GM18517 (cell line): ENCODE measurements at regions not wholly inside any gene's neighbourhood (a gene's known extent, or its start where the extent isn't known, plus 50 kb on each side); places are given as distances from the start of the nearest gene placed in this dataset.
"Not testable (repeated sequence)": the region's sequence is repeated elsewhere in the genome, so short reads cannot be mapped to it uniquely, and the experiment has no call there.

ENCODE experiments used
- ATAC-seq: cut with Tn5 transposase; IDR thresholded peaks from one replicate; pipeline ENCODE4 v1.9.1; 2021; ENCODE audit warnings: mild to moderate bottlenecking, moderate library complexity; ENCODE audit not compliant: unreplicated experiment

DNA sequence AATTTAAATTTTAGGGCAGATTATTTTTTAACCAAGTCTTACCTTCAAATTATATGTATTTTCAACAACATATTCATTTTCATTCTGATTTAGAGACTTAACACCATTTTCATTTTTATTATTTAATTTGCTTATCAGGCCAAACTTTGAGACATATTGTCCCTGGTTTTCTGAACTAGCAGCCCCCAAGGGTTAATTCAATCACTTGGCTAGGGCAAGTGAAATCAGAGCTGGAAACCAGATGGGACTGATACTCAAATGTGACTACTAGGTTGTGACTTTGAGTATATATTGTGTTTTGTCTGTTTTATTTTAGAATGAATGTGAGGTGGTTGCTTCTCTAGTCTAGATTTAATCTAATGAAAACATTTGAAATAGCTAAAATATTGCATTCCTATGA lies 198.9 kb upstream of the PTGFR start:
- ATAC-seq, result no peak

DNA sequence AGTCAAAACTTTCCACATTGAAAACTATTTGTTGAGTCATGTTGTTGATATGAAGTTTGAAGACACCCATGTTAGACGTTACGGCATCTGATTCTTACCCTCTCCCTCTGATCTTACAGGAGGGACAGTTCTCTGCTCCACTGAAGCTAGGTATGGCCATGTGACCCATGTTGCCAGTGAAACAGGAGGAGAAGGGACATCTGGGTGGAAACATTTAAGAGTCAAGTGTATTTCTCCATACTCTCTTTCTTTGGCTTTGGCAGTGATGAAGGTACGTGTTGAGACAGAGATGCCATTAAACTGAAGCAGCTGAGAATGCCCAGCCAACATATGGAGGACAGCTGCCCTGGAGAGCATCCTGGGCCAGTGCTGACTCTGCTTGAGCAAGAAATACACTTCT lies 198.4 kb upstream of the PTGFR start:
- no peak for ATAC-seq

DNA sequence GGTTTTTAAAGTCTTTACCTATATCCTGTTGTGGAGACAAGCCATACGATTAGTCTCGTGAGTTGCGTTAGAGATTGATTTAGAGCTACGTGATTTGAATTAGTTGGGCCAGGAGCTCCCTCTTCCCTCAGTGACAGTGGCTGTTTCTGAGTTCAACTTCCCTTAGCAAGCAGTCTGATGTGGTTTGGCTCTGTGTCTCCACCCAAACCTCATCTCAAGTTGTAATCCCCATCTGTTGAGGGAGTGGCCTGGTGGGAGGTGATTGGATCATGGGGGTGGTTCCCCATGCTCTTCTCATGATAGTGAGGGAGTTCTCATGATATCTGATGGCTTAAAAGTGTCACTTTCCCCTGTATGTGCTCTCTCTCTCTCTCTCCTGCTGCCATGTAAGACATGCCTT lies 192.9 kb upstream of the PTGFR start:
- no peak for ATAC-seq

DNA sequence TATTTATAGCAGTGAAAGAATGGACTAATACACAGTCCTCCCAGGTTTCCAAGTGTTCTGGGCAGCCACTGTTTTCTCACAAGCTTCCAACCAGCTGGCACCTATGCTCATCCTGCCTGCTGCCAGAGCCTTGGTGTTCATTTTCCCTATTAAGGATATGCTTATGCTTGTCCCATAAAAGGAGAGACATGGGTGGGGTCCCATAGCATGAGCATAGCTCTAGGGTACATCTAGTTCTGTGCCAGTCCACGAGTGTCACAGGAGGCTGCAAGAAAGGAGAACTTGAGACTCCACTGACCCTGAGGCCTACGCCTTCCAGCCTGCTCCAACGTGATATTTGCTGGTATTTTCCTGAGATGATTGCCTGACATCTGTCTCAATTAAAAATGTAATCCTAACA lies 192.4 kb upstream of the PTGFR start:
- ATAC-seq, result no peak

DNA sequence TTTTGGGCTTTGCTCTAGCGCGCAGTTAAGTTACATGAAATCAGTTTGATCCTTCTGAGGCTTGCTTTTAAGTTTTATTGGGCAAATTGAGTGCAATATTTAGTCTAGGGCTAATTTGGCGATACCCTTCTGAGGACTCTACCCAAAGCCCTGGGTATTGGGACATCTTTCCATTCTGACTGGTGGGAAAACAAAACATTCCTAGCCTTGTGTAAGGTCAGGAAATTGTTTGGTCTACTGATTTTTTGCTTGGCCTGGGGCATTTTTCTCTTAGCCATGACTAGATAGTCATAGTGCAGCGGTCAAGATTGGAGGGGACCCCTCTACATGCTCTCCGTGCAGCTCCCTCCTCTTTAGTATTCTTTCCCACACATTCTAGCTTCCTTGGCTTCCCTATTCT lies 189.6 kb upstream of the PTGFR start:
- no peak for ATAC-seq

DNA sequence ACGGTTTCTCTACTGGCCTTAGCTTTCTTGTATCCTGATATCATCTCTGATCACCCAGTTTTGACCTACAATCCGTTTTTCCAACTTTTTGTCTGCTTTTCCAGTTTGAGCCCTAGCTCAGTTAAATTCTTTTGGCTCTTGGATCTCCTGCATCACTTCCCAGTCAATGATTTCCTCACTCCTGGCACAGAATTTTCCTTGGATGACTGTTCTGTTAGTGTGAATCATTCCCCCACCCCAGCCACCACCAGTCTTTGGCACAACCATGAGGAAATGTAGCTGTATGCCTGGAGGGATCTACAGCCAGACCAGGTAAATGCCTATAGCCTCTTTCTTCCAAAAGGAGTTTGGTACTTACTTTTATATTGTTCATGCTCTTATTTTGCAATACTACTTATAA lies 187.2 kb upstream of the PTGFR start:
- ATAC-seq, result no peak

DNA sequence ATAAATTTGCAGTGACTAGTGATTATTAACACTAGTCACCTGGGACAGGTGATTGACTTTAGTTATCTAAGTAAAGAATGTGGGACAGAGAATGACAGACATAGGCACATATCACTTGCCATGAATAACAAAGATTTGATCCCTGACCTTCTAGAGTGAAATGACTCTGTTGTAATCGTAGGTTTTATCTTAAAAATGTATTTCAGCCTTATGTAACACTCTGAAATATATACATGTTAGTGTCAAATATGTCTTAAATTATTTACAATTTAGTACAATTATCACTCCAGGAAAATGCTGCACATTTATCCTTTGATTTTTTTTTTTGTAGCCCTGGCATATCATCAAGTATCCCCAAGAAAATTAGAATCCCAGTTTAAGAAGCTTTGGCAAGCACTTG lies 186.4 kb upstream of the PTGFR start:
- no peak for ATAC-seq

DNA sequence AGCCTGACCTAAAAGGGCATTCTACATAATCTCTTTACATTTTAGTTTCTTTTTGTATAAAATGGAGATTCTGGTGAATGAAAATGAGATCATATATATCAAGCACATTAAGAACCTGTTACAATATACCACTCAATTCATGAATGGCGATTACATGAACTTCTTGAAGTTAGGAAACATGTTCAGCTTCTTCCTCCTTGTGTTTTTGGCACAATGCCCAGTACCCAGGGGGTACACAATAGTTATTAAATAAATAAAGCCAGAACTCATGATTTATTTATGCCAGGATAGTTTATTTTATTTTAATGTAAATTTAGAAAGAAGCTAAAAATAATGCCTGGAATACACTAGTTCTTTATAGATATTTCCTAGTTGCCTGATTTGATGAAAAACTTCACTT lies 186.0 kb upstream of the PTGFR start:
- no peak for ATAC-seq

DNA sequence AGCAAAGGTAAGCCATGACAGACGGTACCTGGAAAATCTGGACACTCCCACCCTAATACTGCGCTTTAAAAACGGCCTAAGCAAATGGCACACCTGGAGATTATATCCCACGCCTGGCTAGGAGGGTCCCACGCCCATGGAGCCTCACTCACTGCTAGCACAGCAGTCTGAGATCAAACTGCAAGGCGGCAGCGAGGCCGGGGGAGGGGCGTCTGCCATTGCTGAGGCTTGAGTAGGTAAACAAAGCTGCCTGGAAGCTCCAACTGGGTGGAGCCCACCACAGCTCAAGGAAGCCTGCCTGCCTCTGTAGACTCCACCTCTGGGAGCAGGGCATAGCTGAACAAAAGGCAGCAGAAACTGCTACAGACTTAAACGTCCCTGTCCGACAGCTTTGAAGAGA lies 180.5 kb upstream of the PTGFR start:
- not testable (repeated sequence) for ATAC-seq

DNA sequence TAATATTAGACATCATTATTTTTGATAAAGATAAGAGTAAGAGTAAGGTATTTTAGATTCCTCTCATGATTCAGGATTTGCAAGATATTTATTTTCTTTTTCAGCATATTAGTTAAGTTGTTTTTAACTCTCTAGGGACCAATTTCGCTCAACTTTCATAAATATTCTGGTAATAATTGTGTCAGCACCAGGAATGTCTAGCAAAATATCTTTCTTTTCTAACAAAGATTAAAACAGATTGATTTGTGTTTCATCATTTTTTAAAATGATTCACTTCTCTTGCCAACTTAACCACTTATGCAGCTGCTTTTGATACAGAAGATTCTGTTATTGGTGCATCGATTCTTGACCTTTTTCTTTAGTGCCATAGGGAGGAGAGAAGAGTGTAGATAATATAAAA lies 172.8 kb upstream of the PTGFR start:
- ATAC-seq, result no peak

DNA sequence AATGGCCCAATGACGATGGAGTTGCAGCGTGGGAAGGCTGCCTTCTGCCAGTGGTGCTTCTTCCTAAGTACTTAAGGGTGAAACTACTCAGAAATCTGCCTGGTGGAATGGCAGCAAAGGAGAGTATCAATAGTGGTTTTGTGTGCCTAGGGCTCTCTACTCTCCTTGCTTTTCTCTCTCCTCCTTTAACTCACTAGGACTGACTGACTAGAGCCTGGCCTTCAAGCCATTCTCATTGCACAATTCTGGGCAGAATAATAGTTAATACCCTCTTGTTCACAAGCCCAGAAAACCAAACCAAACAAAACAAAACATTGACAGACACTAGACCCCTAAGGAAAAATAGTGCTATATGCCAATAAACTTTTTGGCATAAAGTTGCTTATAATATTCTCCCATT lies 171.2 kb upstream of the PTGFR start:
- ATAC-seq, result no peak

DNA sequence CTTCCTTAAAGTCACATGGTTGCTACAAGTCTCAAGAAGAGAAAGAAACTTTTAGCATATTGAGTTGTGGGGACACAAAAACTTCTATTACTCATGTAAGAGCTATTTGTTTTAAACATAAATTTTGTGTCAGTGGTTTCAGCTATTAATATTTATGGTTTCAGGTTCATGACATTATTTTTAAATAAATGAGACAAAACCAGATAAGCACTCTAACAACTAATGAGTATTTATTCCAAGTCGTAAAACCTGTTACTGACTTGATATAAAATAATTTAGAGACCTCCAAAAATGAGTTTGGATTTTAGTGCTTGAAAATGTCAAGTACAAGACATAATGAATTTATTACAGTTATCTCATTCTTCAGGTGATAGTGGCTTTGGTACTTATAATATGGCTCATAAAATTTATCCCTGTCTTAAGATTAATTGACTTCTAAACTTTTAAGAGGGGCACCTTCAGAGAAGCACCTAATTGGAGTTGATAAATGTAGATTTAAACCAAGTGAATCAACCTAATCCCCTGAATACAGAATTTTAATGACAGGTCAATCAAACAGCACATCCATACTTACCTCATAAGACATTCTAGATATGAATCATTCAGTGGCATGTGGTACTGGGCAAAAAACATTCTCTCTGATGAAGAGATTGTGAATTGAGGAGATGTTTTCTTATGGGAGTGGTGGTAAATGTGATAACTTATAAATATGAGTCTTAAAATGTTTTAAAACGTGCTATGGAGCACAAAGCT lies 167.7 kb upstream of the PTGFR start:
- no peak for ATAC-seq

DNA sequence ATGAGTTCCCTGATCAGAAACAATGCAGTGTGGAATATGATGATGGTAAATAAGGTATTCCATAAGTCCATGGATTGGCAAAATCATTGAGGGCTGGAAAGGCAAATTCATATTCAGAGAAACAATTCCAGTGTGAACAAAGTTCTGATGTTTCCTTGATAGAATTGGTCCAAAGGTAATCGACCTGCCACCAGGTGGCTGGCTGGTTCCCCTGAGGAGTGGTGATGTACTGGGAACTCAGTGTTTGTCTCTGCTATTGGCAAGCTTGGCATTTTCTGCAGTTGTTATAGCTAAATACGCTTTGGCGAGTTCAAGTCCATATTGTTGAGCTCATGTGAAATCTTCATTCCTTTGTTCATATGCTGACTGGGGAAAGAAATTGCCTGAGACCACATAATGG lies 165.5 kb upstream of the PTGFR start:
- no peak for ATAC-seq

DNA sequence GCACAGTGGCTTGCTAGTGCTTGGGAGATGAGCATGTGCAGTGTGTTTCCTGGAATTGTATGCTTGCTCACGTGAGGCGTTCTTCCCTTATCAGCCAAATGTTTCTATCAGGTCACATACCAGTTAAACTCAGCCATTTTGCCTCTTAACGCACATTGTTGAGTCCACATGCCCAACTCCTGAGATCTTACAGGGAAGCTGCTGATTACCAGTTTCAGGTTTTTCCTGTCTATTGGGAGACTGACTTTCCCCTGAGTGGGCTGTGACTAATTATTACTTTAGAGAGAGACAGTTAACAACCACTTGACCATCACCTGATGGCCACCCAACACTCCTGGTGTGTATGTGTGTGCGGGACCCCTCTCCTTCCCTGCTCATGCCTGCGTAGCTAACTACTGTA lies 161.3 kb upstream of the PTGFR start:
- no peak for ATAC-seq

DNA sequence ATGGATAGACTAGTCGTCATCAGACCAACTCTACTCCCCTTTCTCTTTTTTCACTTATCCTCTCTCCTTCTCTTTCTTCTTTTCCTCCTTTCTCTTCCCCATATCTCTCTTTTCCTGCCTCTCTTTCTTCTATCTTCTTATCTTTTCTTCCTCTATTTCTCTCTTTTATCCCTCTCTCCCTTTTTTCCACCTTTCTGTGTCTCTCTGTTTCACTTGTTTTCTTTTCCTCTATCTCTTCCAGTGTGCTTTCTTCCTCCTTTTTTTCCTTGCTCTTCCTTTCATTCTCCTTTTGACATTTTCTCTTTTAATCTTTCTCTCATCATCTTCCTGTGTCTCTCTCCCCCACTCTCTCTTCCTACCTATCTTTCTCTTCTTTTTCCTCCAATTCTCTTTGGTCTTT lies 159.0 kb upstream of the PTGFR start:
- ATAC-seq, result no peak

DNA sequence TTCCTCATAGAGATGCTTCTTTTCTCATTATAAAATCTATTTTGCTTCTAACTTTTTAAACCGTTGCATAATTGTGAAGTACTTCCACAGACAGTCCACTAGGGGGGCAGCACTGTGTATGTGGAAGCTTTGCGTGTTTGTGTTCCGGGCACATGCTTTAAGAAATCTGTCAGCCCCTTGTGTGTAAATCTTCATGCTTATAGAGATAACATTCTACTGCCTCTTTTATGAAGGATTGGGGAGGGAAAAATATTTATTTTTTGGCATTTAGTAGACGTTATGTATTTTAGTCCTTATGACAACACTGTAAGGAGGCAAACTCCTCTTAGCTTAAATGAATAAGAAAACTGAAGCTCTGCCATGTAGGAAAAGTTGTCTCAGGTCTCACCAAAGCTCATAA lies 157.3 kb upstream of the PTGFR start:
- ATAC-seq, result peak; percentile 86

DNA sequence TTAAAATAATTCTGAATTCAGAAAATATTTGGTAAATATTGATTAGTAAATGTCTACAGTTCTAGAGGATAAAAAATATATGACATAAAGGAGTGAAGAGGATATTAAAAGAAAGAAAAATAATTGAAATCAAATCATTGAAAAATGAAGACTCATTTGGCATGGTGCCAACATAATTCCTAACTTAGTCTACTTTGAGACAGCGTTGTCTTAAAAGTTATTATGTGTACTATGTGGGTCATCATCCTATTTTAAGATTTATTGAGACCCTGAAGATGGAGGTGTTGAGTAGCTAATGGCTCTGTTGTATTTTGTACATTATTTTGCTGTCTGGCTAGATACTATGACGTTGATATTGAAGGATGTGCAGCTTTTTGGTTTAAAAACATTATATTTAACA lies 156.7 kb upstream of the PTGFR start:
- no peak for ATAC-seq

DNA sequence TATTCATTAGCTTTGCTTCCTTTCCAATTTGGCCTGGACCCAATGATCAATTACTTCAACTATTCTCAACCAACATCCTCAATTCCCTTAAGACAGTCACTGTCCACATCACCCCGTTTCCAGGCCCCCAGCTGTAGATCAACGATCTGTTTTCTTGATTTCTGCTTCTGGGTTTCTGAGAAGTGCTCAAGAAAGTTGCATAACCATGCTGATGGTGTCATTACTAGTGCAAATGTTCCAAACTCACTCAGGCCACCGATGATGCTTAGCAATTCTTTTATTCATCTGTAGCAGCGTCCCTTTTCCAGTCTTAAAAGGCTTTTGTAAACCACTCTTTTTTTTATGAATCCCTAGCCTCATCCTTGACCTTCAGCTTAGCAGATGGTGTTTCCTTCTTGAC lies 155.8 kb upstream of the PTGFR start:
- ATAC-seq, result no peak

DNA sequence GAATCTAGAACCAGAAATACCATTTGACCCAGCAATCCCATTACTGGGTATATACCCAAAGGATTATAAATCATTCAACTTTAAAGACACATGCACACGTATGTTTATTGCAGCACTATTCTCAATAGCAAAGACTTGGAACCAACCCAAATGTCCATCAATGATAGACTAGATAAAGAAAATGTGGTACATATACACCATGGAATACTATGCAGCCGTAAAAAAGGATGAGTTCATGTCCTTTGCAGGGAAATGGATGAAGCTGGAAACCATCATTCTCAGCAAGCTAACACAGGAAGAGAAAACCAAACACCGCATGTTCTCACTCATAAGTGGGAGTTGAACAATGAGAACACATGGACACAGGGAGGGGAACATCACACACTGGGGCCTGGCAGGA lies 154.0 kb upstream of the PTGFR start:
- ATAC-seq, result not testable (repeated sequence)

DNA sequence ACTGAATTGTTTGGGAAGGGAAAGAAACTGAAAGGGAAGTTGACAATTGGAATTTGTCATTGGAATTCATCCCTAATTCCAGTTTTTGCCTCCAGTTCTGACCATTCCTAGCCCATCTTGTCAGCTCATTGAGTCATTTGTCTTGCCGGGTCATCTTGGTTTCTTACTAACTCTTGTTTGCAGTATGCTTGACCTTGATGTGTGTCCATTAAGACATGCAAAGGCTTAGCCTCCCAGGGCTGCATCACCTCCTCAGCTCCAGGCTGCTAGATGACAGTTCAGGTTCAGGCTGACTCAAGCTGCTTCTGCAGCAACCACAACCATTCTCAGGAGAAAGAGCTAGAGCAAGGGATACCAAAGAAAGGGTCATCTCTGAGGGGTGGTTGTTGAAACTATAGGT lies 151.3 kb upstream of the PTGFR start:
- no peak for ATAC-seq

DNA sequence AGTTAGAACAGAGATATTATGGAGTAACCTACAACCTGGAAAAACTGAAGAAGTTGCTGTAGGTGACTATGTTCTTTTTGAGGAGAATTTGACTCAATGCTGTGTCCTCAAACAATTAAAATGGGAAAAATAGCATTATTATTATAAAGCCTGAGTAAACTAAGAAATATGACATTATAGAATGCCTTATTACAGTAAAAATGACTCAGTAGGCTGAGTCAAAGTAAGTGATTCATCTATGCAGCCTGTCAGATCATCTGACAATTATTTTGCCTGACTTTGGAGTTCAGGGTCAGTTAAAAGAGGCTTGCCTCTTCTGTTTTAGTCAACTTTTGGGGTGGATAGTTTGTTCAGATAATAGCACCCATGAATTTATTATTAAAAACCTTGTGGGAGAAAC lies 150.8 kb upstream of the PTGFR start:
- no peak for ATAC-seq

DNA sequence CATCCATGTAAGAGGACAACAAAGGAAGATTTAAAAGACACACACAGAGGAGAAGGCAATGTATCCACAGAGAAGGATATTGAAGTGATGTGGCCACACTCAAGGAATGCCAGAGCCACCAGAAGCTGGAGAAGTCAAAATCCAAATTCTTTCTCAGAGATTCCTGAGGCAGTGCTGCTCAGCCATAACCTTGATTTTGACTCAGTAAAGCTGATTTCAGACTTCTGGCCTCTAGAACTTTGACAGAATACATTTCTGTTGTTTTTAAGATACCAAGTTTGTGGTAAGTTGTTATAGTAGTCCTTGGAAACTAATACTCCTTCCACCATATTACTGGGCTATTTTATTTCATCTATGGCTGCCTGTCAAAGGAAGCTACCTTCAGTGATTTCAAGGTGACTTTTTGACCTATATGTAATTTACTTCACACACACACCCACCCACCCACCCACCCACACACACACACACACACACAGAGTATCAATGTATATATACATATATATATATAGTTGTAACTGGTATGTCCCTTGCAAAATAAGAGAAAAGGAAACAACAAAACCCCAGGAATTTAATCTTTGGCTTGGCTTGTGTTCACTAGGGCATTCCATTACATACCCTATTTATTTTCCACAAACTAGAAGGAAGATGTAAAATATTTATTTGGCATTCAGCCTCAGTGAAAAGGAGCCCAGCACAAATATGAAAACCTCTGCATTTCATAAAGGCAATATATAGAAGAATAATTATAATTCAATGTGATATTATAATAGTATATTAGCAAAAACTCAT lies 142.1 kb upstream of the PTGFR start:
- ATAC-seq, result no peak
